ENCODE measurements at regions not wholly inside any gene's neighbourhood (a gene's known extent, or its start where the extent isn't known, plus 50 kb on each side); places are given as distances from the start of the nearest gene placed in this dataset.

- TF ChIP-seq GATA3 (IDR thresholded peaks at IDR 0.05; ENCODE audit: low read depth, low read length) (no peak), GATA2 (IDR thresholded peaks at IDR 0.05; ENCODE audit: low read depth, low read length) (no peak)
These were observed 377.2 kb upstream of the DDI1 start for GRCh38 chr11:103659206-103659618.
